DMS 273 (cell line): ENCODE measurements at regions not wholly inside any gene's neighbourhood (a gene's known extent, or its start where the extent isn't known, plus 50 kb on each side); places are given as distances from the start of the nearest gene placed in this dataset.
"Not testable (repeated sequence)": the region's sequence is repeated elsewhere in the genome, so short reads cannot be mapped to it uniquely, and the experiment has no call there.

ENCODE experiments used
- DNase-seq: peaks from one replicate; lab custom pipeline; 2025; ENCODE audit not compliant: unreplicated experiment; lab: John Stamatoyannopoulos, UW

DNA sequence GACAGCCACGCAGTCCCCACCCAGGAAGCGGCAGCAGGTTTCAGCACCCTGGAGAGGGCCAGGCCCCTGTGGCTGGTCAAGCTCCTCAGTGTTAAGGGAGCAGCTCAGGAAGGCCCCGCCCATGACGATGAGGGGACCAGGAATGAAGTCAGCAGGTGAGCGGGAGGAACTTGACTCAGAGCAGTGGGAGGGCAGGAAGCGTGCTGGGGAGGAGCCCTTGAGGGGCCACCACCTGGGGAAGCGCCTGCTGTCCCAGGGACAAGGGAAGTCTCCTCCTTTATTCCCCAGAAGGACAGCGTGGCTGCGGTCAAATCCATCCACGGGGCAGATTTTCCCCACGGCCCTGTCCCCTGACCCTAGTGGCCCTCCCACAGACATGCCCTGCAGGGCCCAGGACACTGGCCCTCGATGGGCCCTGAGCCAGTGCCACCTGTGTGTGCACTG, 357.6 kb downstream of the ADGRD1 start:
- not testable (repeated sequence) for DNase-seq

DNA sequence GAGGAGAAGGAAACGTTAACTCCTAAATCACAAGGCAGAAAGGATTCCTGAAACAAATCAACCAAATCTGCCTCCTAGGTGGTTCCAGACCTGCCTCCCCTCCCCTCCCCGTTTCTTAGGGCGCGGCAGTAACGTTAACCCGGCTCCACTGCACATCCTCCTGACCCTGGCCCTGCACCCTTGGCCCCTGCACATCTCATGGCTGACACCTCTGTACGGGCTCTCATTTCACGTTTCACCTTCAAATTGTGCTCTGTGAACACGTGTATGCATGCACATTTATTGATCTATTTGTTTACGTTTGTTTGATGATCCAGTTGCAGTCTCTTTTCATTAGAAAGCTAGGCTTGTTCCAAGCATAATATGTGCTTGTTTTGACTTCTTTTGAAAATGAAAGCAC, 358.1 kb downstream of the ADGRD1 start:
- DNase-seq = no peak

DNA sequence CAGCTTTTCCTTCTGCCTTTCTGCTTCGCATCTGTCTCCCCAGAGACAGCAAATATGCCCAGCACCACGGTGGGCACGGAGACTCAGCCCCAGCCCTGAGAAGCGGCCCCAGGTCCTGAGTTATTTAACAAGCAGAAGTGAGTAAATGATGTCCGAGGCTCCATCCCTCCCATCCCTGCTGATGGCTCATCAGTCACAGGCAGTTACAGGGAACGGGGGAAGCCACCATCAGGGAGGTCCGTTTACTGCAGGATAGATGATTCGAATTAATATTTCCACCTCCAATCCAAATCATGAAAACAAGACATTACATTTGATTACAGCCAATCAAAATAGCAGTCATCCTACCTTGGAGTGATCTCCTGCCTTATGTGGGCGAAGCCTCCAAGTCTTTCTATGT, 358.7 kb downstream of the ADGRD1 start:
- DNase-seq = not testable (repeated sequence)

- DNase-seq = no peak
These were observed 359.3 kb downstream of the ADGRD1 start for GRCh38 chr12:131312793-131313545.

- no peak for DNase-seq
These were observed 359.9 kb downstream of the ADGRD1 start for GRCh38 chr12:131313635-131314034.

DNA sequence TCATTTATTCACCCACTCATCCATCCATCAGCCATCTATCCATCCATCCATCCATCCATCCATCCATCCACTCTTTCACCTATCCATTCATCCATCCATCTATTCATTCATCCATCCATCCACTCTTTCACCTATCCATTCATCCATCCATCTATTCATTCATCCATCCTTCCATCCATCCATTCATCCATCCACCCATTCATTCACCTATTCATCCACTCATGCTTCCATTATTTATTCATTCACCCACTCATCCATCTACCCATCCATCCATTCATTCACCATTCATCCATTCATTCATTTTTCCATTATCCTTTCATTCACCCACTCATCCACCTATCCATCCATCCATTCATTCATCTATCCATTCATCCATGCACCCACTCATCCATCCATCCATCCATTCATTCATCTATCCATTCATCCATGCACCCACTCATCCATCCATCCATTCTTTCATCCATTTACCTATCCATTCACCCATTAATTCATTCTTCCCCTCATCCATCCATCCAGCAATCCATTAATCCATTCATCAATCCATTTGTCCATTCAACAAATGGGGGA, 360.9 kb downstream of the ADGRD1 start:
- no peak for DNase-seq

- no peak for DNase-seq
These were observed 361.9 kb downstream of the ADGRD1 start for GRCh38 chr12:131315601-131316000.

- no peak for DNase-seq
These were observed 362.7 kb downstream of the ADGRD1 start for GRCh38 chr12:131316388-131316787.

DNA sequence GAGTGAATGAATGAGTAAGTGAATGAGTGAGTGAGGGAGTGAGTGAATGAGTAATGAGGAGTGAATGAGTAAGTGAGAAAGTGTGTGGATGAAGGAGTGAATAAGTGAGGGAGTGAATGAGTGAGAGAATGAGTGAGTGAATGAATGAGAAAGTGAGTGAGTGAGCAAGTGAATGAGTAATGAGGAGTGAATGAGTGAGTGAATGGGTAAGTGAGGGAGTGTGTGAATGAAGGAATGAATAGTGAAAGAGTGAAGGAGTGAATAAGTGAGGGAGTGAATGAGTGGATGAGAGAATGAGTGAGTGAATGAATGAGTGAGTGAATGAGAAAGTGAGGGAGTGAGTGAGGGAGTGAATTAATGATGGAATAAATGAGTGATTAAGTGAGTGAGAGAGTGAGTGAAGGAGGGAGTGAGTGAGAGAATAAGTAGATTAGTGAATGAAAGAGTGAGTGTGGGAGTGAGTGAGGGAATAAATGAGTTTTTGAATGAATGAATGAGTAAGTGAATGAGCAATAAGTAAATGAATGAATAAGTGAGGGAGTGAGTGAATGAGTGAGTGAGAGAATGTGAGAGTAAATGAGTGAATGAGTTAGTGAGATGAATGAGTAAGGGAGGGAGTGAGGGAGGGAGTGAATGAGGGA, 364.5 kb downstream of the ADGRD1 start:
- no peak for DNase-seq

GRCh38 chr12:131321988-131322387, 368.3 kb downstream of the ADGRD1 start:
- DNase-seq = no peak

DNA sequence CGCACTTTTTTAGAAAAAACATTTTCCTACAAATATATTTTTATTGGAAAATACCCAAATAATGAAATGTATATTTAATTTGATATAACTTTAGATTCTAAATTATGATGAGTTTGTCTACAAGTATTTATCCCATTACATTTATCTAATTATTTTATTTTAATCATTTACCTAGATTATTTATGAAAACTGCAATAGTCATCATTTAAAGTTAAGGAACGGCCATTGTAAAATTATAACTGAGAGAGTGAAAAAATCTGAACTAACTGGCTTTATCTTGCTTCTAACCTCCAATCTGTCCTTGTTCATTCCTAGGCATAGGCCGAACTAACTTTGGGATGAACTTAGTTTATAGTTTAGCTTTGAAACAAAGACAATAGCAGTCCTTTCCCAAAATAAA, 368.8 kb downstream of the ADGRD1 start:
- not testable (repeated sequence) for DNase-seq

GRCh38 chr12:131323879-131324278, 370.2 kb downstream of the ADGRD1 start:
- no peak for DNase-seq

GRCh38 chr12:131327521-131328488, 374.1 kb downstream of the ADGRD1 start:
- peak; percentile 32 for DNase-seq

DNA sequence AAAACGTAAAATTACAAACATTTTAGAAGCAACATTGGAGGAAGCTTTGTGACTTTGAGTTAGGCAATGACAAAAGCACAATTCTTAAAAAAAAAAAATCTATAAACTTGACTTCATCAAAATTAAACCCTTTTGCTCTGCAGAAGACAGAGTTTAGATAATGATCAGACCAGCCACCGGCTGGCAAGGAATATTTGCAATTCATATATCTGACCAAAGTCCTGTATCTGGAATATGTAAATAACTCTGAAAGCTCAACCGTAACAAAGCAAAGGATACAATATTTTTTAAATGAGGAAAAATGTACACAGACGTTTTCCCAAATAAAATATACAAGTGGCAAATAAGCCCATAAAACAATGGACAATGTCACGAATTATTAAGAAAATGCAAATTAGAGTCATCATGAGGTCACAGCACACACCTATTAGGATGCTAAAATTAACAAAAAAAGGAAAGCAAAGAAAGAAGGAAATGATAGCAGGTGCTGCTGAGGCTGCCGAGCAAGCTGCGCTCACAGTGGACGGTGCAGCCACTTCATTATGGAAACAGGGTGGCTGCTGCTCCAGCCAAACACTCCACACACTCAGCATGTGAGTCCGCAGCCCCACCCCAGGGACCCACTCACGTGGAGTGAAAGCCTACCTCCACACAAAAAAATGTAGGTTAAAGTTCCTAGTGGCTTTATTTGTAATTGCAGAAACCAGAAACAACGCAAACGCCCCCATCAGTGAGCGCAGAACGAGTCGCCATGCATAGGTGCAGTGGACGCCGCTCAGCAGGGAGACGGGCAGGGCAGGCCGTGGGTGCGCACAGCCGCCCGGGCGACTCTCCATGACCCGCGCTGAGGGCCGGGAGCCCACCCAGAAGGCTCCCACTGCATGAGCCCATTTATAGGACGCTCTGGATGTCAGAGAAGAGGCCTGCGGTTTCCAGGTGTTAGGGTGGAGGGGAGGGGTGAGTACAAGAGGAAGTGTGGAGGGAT, 375.4 kb downstream of the ADGRD1 start:
- DNase-seq = not testable (repeated sequence)

DNA sequence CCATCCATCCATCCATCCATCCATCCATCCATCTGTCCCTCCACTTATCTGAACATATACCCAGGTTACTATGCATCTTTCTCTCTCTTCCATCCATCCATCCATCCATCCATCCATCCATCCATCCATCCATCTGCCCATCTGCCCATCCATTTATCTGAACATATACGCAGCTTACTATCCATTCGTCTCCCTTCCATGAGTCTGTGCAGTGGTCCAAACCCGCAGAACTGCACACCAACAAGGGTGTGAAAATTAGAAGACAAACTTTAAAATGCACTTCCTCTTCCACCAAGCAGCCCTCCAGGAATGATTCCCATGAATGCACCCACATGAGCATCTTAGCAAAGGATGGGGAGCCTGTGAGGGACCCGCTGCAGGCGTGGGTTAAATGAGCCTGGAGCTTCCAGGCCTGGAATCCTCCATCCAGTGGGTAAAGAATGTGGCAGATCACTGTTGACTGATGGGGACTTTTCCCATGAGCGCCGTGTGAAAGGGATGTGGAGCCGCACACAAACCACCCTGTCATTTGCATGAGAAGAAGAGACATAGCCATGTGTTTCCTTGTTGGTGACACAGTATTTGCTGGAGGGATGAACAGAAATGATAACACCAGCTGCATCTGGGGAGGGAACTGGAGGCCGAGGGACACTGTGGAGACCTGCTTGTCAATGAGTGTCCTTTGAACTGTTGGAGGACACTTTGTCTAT, 376.6 kb downstream of the ADGRD1 start:
- DNase-seq = no peak

GRCh38 chr12:131331148-131331750, 377.5 kb downstream of the ADGRD1 start:
- no peak for DNase-seq

- DNase-seq = no peak
These were observed 378.5 kb downstream of the ADGRD1 start for GRCh38 chr12:131332224-131332623.

GRCh38 chr12:131333136-131333535, 377.8 kb upstream of the SFSWAP start:
- DNase-seq = no peak
